Panc1 (cell line): ENCODE measurements at regions not wholly inside any gene's neighbourhood (a gene's known extent, or its start where the extent isn't known, plus 50 kb on each side); places are given as distances from the start of the nearest gene placed in this dataset.

Experiments
- POLR2AphosphoS5 ChIP-seq: IDR thresholded peaks from 2 replicates; pipeline ENCODE4 v1.6.1; 2012; ENCODE audit warnings: mild to moderate bottlenecking, low read depth, low read length, moderate library complexity
- TF ChIP-seq, protein P1 (sequence below): fragments of 450-650 bp; IDR thresholded peaks from 2 replicates; pipeline ENCODE4 v1.5.1; 2017; ENCODE audit warnings: mild to moderate bottlenecking

DNA sequence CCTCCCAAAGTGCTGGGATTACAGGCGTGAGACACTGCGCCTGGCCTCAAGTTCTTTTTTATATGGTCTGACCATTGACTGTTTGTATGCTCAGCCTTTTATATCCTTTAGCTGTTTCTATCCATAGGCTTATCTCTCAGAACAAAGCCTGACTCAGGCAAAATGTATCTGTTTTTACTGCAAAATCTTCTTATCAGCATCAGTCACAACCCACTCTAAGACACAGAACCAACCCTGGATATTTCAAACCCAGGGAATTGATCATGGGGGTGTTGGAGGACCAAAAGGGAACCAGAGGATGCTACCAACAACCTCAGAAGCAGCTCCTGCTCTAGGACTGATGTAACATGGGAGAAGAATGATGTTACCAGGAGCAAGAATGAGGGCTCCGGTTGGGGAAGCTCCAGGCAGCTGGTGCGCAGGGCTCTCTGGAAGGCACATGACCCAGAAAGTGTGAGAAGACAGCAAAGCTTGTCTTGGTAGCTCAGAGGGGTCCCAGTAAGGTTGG is 75.3 kb upstream of the NCK2 start:
- TF ChIP-seq POLR2AphosphoS5: no peak
- TF ChIP-seq, protein P1, sequence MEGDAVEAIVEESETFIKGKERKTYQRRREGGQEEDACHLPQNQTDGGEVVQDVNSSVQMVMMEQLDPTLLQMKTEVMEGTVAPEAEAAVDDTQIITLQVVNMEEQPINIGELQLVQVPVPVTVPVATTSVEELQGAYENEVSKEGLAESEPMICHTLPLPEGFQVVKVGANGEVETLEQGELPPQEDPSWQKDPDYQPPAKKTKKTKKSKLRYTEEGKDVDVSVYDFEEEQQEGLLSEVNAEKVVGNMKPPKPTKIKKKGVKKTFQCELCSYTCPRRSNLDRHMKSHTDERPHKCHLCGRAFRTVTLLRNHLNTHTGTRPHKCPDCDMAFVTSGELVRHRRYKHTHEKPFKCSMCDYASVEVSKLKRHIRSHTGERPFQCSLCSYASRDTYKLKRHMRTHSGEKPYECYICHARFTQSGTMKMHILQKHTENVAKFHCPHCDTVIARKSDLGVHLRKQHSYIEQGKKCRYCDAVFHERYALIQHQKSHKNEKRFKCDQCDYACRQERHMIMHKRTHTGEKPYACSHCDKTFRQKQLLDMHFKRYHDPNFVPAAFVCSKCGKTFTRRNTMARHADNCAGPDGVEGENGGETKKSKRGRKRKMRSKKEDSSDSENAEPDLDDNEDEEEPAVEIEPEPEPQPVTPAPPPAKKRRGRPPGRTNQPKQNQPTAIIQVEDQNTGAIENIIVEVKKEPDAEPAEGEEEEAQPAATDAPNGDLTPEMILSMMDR: no peak
